GM18909 (cell line): ENCODE measurements at regions not wholly inside any gene's neighbourhood (a gene's known extent, or its start where the extent isn't known, plus 50 kb on each side); places are given as distances from the start of the nearest gene placed in this dataset.
"Not testable (repeated sequence)": the region's sequence is repeated elsewhere in the genome, so short reads cannot be mapped to it uniquely, and the experiment has no call there.

Experiments used
- ATAC-seq: cut with Tn5 transposase; IDR thresholded peaks from one replicate; pipeline ENCODE4 v1.9.1; 2021; ENCODE audit warnings: mild to moderate bottlenecking; ENCODE audit not compliant: unreplicated experiment, poor library complexity

DNA sequence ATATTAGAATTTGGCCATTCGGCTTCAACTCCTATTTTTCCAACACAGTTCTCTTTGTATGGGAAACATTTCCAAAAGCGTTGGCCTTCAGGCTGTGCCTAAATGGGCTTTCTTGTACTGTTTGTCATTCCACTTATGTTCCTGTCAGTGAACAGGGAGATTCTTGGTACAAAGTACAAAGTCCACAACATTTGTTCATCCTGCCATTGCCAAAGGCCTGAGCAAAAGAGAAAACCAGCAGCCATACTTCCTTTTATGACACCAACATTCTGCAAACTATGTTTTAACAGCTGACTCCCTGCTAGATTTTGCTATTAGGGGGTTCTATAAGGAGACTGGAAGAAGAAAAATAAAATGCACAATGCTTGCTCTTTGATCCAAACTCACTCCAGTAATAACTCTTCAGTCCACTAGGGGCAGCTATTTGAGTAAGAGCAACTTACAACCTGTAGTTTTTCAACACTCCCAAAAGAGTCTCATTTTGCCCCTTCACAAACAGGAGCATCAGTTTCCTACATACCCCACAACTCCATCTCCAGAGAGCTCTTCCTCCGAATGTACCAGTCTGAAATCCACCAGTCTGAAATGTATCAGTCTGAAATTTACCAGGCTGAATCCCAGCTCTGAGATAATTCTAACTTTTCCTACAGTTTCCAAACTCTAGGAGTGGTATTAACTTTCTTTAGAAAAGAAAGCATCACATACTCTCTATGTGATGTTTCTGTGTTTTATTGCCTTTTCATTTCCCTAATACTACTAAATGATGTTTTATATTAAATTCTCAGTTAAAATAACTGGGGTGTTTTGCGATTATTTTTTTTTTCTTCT, 693.8 kb downstream of the DNAH5 start:
- peak; percentile 57 for ATAC-seq

DNA sequence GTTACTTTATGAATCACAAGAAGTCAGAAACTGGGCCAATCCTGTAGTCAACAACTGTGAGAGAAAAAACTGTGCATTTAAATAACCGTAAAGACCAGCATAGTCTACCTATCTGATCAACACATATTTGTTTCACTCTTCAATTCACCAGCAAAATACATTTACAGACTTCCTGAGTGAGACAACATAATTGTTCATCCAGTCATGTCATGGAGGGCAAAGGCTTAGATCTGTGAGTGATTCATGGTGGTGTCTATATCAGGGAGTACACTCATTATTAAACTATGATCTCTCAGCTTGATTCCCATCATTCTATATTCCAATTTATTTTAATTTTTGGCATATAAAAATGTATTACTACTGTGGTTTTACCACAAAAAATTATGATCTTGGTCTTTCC, 694.6 kb downstream of the DNAH5 start:
- ATAC-seq, result no peak

GRCh38 chr5:13248253-13248652, 696.2 kb downstream of the DNAH5 start:
- no peak for ATAC-seq

DNA sequence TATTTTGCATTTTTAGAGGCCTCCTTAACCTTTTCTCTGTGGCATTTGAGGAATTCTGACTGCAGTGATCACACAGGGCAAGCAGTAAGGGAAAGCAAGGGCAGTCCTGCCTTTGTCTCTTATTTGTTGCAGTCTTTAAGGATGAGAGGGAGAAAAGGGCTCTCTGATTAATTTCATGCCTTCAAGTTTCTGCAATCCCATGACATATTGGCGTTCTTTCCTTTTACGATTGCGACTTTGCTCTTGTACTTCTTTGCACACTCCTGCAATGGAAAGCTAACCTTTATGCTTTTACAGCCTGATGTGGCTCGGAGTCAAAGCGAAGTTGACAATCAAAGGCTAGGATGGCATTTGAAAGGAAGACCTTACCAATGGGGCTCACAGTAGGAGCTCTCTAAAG, 698.4 kb downstream of the DNAH5 start:
- no peak for ATAC-seq

DNA sequence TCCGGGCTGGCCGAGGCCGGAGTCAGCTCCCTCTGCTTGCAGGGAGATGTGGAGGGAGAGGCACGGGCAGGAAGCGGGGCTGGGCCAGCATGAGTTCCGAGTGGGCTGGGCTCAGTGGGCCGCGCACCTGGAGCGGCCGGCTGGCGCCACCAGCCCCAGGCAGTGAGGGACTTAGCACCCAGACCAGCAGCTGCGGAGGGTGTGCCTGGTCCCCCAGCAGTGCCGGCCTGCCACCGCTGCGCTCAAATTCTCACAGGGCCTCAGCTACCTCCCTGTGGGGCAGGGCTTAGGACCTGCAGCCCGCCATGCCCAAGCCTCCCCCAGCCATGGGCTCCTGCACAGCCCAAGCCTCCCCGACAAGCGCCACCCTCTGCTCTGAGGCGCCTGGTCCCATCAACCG, 700.3 kb downstream of the DNAH5 start:
- ATAC-seq, result no peak

DNA sequence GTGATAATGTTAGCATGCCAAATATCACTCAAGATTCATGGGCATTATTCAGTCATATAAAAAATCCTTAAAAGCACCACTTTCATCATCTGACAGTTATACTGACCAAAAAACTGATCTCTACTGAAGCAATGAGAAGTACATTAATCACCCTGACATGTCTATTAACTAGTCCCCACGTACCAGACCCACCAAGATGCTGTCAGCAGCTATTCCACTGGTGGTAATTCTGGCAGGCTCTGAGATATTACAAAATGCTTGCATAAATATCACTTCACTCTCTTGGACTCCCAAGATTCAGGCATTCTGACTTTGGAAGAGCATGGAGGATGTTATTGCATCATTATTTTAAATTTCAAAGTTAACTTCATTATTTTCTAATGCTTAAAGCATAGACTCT, 717.0 kb downstream of the DNAH5 start:
- no peak for ATAC-seq

DNA sequence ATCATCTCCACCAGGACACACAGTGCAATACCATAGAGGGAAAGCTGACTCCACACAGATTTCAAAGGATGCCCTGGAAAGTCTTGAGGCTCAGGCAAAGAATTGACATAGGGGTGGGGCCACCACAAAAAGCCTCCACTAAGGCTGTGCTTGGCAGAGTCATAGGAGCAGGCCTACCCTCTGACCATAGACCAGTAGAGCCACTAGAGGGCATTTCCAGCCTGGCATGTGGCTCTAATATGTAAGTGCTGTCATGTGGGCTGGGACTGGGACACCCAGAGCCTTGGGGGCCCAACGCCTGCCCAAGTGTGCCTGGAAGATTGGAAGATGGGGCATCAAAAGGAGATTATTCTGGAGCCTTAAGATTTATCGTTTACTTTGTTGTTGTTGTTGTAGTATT, 726.0 kb downstream of the DNAH5 start:
- ATAC-seq, result no peak

GRCh38 chr5:13217636-13218035, 726.9 kb downstream of the DNAH5 start:
- no peak for ATAC-seq

DNA sequence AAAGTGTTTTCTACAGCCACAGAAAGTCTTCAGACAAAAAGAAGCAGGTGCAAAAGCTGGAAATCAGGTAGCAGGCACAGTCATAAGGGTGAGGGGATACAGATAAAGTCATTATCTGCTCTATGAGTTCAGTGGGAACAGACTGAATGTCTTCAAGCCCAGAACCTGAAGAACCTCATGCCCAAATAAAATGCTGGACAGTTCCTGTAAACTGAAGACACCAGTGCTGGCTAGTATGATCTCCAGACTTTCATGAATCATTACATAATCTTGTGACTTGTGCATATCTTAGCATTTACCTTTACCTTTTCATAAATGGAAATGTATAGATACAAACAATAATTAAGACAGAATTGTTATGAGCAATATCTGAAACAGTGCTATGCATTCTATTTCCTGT, 728.7 kb downstream of the DNAH5 start:
- ATAC-seq, result no peak

DNA sequence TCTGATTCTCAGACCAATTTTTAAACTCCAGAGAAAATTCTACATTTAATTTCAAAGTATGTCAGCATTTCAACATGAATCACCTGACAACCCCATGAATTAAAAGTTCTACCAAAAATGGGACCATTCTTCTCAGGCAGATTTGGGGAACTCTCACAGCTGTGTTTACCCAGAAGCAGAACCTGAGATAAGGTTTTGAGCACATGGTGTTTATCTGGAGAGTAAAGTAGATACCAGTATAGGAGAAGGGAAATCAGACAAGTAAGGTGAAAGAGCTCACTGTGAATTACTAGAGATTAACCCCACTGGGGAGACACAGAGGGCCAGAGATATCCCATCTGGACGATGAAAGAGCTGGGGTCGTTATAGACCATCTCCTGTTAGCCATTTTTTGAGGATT, 729.1 kb downstream of the DNAH5 start:
- no peak for ATAC-seq

GRCh38 chr5:13214182-13214581, 730.3 kb downstream of the DNAH5 start:
- no peak for ATAC-seq

GRCh38 chr5:13212886-13213285, 731.6 kb downstream of the DNAH5 start:
- no peak for ATAC-seq

DNA sequence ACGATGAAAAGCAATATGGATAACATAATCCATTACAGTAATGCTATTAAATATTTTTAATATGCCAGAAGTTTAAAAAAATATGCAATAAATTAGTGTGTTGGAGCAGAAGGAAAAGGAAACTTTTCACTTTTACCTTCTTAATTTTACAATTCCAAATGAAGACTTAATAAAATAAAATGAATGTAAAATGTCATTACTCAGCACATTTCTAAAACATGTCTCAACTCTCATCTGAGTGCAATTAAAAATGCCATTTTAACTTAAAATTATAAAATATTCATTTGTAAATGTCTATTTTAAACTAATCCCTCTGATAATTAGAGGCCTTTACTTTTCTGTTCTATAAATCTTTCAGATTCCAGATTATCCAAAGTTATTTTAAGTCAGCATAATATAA, 733.4 kb downstream of the DNAH5 start:
- ATAC-seq, result no peak

DNA sequence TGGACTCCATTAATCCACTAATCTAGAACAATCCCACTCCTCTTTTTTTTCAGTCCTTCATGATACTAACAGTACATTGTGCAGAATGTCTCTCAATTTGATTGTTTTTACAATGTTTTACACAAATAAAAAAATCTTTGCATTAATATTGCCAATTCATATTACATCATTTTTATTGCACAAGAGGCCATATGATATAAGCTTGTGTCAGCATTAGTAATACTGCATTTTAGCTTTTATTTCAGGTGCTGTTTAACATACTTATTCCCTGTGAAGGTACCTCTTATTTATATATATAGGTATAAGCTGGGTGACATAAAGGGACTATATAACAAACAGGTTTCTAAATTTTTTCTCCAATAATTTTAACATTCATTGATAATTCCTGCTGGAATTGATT, 737.4 kb downstream of the DNAH5 start:
- no peak for ATAC-seq

- no peak for ATAC-seq
Observed at GRCh38 chr5:13201022-13201421, 743.5 kb downstream of the DNAH5 start.

DNA sequence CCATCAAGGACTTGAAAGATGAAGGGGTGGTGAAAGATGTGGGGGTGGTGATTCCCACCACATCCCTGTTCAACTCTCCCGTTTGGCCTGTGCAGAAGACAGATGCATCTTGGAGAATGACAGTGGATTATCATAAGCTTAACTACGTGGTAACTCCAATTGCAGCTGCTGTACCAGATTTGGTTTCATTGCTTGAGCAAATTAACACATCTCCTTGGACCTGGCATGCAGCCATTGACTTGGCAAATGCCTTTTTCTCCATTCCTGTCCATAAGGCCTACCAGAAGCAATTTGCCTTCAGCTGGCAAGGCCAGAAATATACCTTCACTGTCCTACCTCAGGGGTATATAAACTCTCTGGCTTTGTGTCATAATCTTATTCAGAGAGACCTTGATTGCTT, 746.3 kb downstream of the DNAH5 start:
- not testable (repeated sequence) for ATAC-seq

DNA sequence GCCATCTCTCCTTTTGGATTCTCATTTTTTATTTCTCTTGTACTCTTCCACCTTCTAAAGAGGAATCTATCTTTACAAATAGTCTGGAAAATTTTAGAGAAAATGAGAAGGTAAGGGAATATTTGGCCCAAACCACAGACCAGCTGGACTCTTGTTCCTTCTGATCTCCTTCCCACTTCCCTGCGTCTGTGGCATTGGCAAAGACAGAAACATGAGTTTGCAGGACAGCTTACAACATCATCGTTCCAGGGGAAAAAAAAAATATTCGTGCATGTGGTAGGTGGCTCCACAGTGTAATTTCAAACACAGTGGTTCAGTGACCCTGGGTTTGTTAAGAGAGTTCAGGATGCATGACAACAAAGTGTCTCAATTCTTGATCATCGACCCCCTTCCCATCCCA, 755.0 kb downstream of the DNAH5 start:
- no peak for ATAC-seq

- no peak for ATAC-seq
Observed at GRCh38 chr5:13188371-13188770, 756.1 kb downstream of the DNAH5 start.

- ATAC-seq, result no peak
Observed at GRCh38 chr5:13187186-13187585, 757.3 kb downstream of the DNAH5 start.

GRCh38 chr5:13186177-13186576, 758.3 kb downstream of the DNAH5 start:
- no peak for ATAC-seq

GRCh38 chr5:13179407-13180087, 764.9 kb downstream of the DNAH5 start:
- no peak for ATAC-seq

- no peak for ATAC-seq
Observed at GRCh38 chr5:13143630-13144029, 800.9 kb downstream of the DNAH5 start.
